ENCODE measurements at regions not wholly inside any gene's neighbourhood (a gene's known extent, or its start where the extent isn't known, plus 50 kb on each side); places are given as distances from the start of the nearest gene placed in this dataset.

- ChIA-PET POLR2A (no interaction called here), CTCF (no interaction called here)
- Histone ChIP-seq H3K4me1 (ENCODE audit: control insufficient read depth, insufficient read depth, low read length) (peaks cover 7% of the 10 kb centered on the region), H3K27ac (ENCODE audit: extremely low read depth, low read depth, low read length) (no peak overlapping the region), H3K9me3 (ENCODE audit: control insufficient read depth, insufficient read depth, low read depth, low read length) (no peaks in the 10 kb centered on the region), H3K4me3 (ENCODE audit: low read depth, low read length) (no peak overlapping the region), H3K36me3 (ENCODE audit: control insufficient read depth in 2 of 2, insufficient read depth in 1 of 2, low read length in 2 of 2) (no peaks in the 10 kb centered on the region)
- TF ChIP-seq ZNF19 (tag by site-specific recombination; IDR thresholded peaks at IDR 0.05; ENCODE audit: low read depth) (no peak), ZBTB26 (tag by site-specific recombination; optimal IDR thresholded peaks at IDR 0.05) (no peak), ZNF645 (tag by site-specific recombination; IDR thresholded peaks at IDR 0.05) (no peak), PRDM6 (tag by site-specific recombination; IDR thresholded peaks at IDR 0.05) (no peak), SP2 (tag by site-specific recombination; IDR thresholded peaks at IDR 0.05) (no peak), ZNF416 (tag by site-specific recombination; IDR thresholded peaks at IDR 0.05) (no peak), ZNF146 (tag by site-specific recombination; IDR thresholded peaks at IDR 0.05) (no peak), ZNF23 (tag by site-specific recombination; IDR thresholded peaks at IDR 0.05; ENCODE audit: borderline replicate concordance) (no peak)
These were observed 79.4 kb upstream of the OTX2 start for GRCh38 chr14:56889705-56890104.

GRCh38 chr14:56888274-56888673 lies 78.0 kb upstream of the OTX2 start:
- H3K4me1 ChIP-seq (ENCODE audit: control insufficient read depth, insufficient read depth, low read length): peaks cover 7% of the 10 kb centered on the region
- H3K27ac ChIP-seq (ENCODE audit: extremely low read depth, low read depth, low read length): no peak overlapping the region
- CTCF ChIA-PET: no interaction called here
- POLR2A ChIA-PET: no interaction called here
- no peaks in the 10 kb centered on the region for H3K36me3 ChIP-seq (ENCODE audit: control insufficient read depth in 2 of 2, insufficient read depth in 1 of 2, low read length in 2 of 2)
- H3K9me3 ChIP-seq (ENCODE audit: control insufficient read depth, insufficient read depth, low read depth, low read length): no peaks in the 10 kb centered on the region
- TF ChIP-seq KLF17 (tag by site-specific recombination; IDR thresholded peaks at IDR 0.05) (no peak), ZNF362 (tag by site-specific recombination; IDR thresholded peaks at IDR 0.05) (no peak), ZNF112 (tag by site-specific recombination; IDR thresholded peaks at IDR 0.05) (no peak), ZNF239 (tag by site-specific recombination; IDR thresholded peaks at IDR 0.05) (no peak), ZNF398 (tag by site-specific recombination; IDR thresholded peaks at IDR 0.05) (no peak), ZNF175 (tag by site-specific recombination; IDR thresholded peaks at IDR 0.05) (no peak), ZNF2 (tag by site-specific recombination; IDR thresholded peaks at IDR 0.05) (no peak), ZXDB (tag by site-specific recombination; IDR thresholded peaks at IDR 0.05) (no peak)
- no peak overlapping the region for H3K4me3 ChIP-seq (ENCODE audit: low read depth, low read length)
